ENCODE measurements at regions not wholly inside any gene's neighbourhood (a gene's known extent, or its start where the extent isn't known, plus 50 kb on each side); places are given as distances from the start of the nearest gene placed in this dataset.
"Not testable (repeated sequence)": the region's sequence is repeated elsewhere in the genome, so short reads cannot be mapped to it uniquely, and the experiment has no call there.

DNA sequence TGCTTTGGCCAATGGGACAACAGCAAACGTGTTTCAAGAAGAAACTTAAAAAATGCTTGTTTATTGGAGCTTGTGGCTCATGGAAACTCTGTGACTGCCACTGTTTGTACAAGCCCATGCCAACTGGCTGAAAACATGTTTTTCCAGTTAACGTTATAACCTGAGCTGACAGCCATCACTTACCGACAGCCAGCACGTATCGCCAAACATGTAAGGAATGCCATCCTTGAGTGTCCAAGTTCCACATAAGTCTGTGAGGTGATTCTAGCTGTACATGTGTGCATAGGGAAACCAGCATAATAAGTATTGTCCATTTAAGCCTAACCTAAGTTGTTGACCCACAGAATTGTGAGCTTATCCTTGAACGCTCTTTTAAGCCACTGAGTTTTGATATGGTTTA, 596.9 kb downstream of the TRHDE start:
- no peak for DNase-seq

DNA sequence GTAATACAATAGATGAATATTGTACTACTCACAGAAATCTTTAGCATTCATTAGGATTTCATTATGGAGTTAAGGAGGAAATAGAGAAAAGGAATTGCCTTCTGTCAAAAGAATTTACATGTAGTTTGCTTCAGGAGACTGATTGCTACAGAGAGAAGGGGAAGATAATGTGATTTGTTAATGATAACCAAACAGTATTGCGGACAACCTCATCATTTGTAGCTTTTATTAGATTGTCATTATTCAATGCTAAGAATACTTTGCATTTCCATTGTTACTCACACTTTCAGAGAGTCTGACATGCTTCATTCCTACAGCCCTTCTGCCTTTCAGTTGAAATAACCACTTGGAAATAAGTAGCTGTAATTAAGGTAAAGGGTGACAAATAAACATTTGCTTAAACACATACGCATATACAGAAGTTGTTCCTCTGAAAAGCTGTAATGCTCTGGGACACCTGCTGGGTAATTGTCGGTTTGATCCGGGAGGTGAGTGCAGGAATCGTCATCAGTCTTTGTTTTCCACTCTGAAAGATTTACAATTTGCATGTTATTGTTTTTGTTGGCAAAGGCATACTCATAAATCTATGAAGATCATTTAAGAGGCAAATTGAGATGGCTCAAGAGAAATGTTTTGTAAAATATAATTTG, 600.2 kb downstream of the TRHDE start:
- DNase-seq: no peak

DNA sequence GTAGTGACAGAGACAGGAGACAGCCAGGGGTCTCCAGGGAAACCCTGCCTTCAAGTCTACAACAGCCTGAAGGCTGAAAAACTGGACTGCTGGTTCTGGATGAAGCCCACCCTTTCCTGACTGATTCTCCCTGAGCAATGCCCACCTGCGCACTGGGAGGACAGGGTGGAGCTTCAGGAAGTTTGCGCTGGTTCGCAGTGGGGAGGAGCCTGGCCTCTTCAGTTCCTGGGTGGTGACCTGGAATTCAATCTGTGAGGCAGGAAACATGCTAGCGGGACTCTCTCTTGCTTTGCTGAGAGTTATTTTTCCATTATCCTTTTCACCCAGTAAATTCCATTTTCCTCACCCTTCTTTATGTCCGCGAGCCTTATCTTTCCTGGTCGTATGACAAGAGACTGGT, 600.8 kb downstream of the TRHDE start:
- no peak for DNase-seq

DNA sequence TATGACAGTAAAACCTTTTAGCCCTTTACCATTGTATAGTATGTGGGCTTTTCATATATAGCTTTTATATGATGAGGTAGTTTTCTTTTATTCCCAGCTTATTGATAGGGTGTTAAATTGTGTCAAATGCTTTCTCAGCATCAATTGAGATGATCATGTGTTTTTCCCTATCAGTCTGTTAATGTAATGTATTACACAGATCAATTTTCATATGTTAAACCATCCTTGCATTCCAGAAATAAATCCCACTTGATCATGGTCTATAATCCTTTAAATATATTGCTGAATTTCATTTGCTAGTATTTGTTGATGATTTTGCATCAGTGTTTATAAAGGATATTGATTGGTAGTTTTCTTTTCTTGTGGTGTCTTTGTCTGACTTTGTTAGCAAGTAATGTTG, 603.9 kb downstream of the TRHDE start:
- DNase-seq: no peak

DNA sequence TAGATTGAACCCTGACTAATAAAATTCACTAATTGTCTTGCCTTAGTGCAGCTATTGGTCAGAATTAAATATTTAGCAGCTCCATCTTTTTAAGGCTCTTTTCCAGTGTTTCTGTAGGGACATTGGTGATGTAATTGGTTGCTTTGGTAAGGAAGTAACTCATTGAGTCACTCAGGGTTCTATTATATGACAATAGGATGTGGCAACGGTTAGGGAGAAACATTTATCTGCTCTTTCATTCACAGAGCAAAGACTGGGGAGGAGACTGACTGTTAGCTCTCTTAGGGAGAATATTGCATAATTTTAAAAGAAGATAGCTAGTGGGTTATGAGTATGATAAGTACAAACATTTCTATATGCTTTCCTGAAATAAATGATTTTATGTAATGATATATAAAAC, 616.5 kb downstream of the TRHDE start:
- no peak for DNase-seq

DNA sequence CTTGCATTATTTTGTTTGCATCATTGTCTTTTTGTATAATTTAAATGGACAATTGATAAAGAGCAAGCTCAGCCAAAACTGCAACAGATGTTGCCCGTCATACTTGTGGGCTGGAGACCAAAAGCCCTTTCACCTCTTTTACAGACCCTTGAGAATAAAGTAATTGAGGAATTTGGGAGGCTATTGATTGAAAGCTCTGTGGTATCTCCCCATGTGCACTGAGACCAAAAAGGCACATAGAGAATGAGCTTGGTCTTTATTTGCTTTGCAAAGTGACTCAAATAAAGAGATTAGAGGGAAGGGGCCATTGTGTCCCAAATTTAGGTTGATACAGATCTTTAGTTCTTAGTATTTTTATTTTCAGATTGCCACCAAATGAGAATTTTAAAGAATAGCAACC, 617.6 kb downstream of the TRHDE start:
- DNase-seq: no peak

DNA sequence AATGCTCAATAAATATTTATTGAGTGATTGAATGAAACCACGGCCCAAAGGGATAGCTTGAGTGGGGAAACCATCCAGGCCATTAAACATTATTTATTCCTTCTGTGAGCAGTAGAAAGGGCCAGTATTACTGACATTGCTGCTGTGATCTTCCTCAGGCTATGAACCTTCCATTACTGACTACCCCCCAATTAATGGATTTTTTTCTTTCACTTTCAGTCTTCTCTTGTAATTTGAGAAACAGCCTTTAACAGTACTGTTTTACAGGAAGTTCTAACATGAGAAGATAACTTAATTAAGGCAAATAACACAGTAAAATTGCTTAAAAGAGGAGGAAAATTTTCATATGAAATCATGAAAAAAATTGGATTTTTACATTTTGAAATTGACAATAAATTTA, 629.5 kb downstream of the TRHDE start:
- no peak for DNase-seq

DNA sequence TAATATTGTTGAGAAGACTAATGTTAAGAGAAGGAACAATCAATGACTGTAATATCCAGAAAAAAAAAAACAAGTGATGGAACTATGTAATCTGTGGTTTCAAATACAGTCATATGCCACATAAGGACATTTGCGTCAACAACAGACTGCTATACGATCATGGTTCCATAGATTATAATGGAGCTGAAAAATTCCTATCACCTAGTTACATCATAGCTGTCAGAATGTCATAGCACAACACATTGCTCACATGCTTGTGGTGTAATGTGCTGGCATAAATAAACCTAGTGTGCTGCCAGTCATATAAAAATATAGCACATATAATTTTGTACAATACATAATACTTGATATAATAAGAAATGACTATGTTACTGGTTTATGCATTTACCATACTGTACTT, 653.5 kb downstream of the TRHDE start:
- no peak for DNase-seq

DNA sequence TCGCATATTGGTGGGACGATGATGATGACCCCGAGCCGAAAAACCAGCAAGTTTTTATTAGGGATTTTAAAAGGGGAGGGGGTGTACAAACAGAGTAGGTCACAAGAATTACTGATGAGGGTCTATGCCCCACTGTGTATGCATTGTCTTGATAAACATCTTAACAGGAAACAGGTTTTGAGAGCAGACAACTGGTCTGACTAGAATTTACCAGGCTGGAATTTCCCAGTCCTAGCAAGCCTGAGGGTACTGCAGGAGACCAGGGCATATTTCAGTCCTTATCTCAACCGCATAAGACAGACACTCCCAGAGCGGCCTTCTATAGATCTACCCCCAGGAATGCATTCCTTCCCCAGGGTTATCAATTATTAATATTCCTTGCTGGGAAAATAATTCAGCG, 659.7 kb downstream of the TRHDE start:
- DNase-seq: not testable (repeated sequence)

DNA sequence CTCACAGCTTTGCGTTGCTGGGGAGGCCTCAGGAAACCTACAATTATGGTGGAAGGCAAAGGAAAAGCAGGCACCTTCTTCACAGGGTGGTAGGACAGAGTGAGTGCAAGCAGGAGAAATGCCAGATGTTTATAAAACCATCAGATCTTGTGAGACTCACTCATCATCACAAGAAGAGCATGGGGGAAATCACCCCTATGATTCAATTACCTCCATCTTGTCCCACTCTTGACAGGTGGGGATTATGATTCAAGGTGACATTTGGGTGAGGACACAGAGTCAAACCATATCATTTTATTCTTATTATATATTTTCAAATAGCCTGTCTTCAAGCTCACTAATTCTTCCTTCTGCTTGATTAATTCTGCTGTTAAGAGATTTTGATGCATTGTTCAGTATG, 665.3 kb downstream of the TRHDE start:
- DNase-seq: no peak

DNA sequence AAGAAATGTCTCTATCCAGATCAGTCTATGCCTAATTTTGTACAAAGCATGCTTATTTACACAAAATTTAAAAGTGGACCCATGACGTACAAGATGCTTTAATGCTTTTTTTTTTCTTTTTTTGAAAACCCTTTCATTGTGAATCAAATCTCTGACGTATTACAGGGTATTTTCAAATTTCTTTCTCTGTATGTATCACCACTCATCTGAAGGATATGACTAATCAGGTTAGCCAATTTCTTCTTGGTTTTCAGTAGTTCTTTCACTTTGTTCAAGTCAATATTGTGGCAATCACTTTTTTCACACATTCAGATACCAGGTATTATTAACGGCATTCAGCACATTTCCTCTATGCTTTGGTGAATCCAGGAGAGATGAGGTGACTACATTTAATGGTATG, 685.3 kb downstream of the TRHDE start:
- DNase-seq: no peak

DNA sequence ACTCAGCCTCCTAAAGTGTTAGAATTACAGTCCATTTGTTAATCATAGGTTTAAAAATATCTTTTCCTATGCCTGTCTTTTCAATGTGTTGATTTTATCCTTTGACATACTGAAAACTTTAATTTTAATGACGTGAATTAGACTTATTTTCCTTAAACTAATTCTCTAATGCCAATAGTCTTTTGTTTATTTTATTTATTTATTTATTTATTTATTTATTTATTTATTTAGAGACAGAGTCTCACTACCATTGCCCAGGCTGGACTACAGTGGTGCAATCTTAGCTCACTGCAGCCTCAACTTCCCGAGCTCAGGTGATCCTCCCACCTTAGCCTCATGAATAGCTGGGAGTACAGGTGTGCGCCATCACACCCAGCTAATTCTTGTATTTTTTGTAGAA, 694.5 kb downstream of the TRHDE start:
- DNase-seq: no peak

DNA sequence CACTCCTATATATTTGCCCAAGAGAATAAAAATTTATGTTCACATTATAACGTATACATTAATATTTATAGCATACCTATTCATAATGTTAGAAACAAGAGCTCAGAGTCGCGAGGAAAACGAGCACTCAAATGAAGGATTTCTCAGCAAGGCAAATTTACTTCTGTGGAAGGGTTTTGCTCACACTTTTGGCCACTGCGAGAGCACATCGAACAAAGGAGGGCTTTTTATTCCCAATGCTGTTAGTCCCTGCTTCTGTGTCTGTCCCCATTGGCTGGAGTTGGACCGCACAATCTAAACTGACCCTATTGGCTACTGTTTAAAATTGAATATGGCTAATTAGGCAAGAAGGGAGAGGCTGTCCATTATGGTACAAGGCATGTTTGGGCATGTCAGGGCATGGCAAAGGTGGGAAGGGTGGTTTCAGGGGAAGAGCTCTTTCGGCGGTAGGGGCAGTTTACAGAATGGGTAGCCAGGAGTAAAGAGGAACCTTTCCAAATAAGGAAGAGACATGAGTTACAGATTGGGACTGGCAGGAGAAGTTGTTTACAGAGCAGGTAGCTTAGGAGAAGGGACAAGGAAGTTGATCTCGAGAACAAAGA, 702.9 kb downstream of the TRHDE start:
- DNase-seq: no peak

DNA sequence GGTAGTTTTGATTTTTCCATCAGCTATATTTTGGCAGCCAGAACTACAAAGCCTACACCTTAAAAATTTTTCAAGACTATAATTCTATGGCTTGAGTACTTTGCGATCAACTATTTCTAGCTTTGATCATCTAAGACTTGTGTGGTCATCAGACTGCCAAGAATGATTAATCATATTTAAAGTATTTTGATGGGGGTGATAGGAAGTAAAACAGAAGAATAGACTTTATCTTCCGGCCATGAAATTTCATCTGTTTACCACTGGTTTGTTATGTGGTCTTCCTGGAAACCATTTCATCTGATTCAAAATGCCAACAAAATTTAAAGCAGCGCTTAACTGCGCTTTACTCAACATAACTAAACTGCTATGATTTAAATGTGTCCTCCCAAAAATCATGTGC, 706.8 kb downstream of the TRHDE start:
- no peak for DNase-seq

DNA sequence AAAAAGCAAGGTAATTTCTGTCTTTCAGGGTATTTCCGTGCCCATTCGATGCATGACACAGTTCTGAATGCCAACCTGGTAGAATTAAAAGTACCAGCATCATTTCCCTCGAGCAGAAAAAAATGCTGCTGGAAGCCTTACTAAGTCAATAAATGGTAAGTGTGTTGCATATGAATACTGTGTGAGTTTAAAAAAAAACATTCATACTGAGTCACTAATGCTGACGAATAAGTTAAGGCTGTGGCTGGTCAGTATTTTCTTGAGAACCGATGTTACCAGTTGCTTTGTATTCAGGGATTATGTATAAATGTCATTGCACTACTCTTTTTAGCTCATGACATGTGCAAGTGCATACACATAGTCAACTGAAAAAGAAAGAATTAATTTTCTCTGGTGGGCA, 710.2 kb downstream of the TRHDE start:
- no peak for DNase-seq

DNA sequence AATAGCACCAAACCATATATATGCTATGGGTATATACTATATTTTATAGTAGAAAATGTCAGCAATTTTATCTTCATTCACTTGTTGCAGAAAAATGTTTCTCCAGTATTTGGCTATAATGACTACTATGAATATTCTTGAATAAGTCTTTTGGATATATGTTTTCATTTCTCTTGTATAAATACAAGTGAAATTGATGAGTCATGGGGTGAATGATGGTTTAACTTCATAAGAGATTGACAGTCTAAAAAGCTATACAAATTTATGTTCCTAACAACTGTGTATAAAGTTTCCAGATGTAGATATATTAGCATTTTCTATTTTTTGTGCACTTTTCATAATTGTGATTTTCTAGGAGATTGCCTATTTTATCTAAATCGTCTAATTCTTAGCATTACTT, 714.8 kb downstream of the TRHDE start:
- DNase-seq: no peak

DNA sequence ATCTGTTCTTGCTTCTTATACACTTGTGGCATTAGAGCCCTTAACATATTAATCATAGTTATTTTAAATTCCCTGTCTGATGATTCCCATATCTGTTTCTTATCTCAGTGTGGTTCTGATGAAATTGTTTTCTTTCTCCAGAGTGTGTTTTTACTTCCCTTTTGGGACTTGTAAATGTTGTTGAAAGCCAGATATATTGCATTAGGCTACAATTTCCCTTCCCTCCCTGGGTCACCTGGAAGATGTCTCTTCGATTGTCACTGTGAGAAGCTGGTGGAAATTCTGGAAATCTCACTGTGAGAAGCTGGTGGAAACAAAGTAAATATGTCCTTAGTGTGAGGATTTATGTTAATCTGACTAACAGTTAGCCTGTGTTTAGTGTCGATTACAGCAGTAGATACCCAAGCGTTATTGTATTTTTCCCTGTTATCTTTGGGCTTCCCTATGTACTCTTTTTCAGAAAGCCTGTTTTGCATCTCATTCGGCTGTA, 717.3 kb downstream of the TRHDE start:
- DNase-seq: no peak

DNA sequence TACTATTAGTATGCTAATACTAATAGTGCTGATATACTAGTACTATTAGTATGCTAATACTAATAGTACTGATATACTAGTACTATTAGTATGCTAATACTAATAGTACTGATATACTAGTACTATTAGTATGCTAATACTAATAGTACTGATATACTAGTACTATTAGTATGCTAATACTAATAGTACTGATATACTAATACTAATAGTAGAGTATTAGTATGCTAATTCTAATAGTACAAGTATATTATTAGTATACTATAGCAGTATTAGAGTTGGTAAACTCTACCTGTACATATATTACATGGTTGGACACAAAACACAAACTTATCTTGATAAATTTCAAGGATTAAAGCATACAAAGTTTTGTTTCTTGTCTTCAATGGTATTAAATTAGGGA, 722.9 kb downstream of the TRHDE start:
- not testable (repeated sequence) for DNase-seq

DNA sequence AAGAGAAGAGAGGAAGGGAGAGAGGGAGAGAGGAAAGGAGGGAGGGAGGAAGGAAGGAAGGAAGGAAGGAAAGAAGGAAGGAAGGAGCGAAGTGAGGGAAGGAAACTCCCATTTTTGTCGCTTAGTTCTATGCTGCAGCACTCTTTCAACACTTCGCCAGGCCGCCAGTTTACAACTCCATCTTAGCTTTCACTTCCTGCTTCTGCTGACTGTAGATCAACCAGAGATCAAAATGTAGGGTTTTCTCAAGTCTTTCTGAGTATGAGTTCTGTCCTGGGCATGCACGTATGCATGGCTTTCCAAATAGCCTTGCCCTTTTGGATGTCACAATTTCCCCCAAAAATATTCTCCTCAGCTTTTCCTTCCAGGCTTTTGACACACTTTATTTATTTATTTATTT, 723.4 kb downstream of the TRHDE start:
- DNase-seq: no peak

DNA sequence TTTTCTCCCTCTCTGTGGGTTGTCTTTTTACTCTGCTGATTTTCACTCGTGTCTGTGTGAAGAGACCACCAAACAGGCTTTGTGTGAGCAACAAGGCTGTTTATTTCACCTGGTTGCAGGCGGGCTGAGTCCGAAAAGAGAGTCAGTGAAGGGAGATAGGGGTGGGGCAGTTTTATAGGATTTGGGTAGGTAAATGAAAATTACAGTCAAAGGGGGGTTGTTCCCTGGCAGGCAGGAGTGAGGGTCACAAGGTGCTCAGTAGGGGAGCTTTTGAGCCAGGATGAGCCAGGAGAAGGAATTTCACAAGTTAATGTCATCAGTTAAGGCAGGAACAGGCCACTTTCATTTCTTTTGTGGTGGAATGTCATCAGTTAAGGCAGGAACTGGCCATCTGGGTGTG, 729.6 kb downstream of the TRHDE start:
- DNase-seq: not testable (repeated sequence)

DNA sequence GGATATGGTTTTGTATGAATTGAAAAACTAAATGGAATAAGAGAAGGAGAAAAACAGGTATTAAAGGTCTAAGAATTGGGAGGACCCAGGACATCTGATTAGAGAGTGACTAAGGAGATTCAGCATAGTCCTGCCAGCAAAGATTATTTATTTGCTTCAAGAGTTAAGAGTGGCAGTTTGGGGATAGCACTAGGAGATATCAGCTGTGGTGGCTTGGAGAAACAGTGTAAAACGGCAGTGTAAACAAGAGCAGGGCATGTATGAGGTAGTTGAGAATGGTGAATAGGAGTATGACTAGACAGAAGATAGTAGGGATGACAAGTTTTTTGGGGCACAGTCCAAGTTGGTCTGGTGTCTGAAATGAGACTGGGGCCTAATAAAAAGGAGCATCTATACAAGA, 730.3 kb downstream of the TRHDE start:
- not testable (repeated sequence) for DNase-seq

DNA sequence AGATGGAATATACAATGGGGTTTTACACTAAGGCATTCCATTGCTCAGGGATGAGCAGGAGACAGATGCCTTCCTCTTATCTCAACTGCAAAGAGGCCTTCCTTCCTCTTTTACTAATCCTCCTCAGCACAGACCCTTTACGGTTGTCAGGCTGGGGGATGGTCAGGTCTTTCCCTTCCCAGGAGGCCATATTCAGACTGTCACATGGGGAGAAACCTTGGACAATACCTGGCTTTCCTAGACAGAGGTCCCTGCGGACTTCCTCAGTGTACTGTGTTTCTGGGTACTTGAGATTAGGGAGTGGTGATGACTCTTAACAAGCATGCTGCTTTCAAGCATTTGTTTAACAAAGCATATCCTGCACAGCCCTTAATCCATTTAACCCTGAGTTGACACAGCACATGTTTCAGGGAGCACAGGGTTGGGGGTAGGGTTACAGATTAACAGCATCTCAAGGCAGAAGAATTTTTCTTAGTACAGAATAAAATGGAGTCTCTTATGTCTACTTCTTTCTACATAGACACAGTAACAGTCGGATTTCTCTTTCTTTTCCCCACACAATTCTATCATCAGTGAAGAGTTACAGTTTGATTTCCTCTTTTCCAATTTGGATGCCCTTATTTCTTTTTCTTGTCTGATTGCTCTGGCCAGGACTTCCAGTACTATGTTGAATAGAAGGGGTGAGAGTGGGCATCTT, 737.1 kb downstream of the TRHDE start:
- DNase-seq: not testable (repeated sequence)

DNA sequence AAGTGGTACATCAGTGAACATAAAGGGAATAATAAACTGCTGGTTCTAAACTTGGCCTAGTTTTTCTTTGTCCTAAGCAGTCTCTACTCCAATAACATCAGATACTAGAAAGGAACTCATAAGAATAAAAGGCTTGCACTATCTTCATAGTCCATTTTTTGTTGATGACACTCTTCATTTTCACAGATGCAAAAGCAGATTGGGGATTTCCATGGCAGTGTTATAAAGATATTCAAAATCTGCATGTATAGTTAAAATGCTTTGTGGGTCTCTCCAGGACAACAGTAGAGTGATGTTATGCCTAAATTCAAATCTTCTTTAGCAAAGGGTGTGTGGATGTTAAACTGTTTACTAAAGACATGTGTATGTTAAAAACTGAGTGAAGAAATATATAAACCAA, 745.8 kb downstream of the TRHDE start:
- no peak for DNase-seq

DNA sequence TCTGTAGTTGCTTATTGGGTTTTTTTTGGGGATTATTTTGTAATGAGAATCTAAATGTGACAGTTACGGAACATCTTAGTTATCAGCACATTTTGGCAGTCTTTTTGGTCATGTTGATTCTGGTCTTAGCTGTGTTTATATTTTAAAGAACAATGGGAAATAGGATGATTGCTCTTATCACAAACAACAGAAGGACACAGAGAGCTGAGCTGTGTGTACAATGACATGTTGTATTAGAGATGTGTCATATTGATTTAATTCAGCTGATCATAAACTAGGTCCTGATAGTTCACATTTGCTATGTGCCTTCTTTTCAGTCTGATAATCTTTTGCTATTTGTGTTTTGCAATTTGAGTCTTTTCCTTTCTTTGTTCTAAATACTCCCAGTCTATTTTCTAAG, 781.7 kb downstream of the TRHDE start:
- no peak for DNase-seq

DNA sequence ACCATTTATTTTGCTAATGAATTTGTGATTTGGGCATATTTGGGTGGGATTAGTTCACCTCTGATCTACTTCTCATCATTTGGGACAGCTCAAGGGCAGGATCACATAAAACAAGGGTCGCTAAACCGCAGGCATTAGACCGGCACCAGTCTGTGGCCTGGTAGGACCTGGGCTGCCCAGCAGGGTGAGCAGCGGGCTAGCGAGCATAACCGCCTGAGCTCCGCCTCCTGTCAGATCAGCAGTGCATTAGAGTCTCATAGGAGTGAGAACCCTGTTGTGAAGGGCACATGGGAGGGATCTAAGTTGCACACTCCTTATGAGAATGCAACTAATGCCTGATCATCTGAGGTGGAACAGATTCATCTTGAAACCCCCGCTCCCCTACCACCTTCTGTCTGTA, 785.3 kb downstream of the TRHDE start:
- DNase-seq: no peak
